ENCODE measurements at regions not wholly inside any gene's neighbourhood (a gene's known extent, or its start where the extent isn't known, plus 50 kb on each side); places are given as distances from the start of the nearest gene placed in this dataset.

DNA sequence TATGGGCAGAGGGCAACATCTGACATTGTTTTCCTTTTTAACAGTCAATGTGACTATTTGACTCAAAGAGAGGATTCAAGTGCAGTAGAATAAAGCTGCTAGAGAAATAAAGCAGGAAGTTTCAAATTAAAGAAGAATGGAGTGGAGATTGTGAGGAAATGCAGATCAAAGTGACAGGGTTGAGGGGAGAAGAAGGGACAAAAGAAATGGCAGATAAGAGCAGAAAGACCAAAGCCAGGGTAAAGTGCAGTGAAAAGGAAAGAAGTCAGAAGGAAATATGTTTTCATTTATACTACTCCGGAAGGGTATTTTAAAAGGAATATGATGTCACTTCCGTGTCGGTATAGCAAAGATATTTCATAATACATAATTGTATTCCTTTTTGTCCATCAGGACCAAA lies 297.5 kb upstream of the CRIM1 start:
- H3K4me1 ChIP-seq (ENCODE audit: control insufficient read depth, insufficient read depth, low read length): no peaks in the 10 kb centered on the region
- ATAC-seq: no peak
- H3K9me3 ChIP-seq (ENCODE audit: control insufficient read depth, low read length): no peaks in the 10 kb centered on the region
- no peak for DNase-seq
- H3K4me3 ChIP-seq (ENCODE audit: low read length): no peak overlapping the region
- no peak overlapping the region for H3K27ac ChIP-seq (ENCODE audit: low read length)
- 54% methylated on average over 3 of the region's 3 CpGs for WGBS
- no peaks in the 10 kb centered on the region for H3K27me3 ChIP-seq (ENCODE audit: control insufficient read depth, insufficient read depth)
- intact Hi-C loops (cut with DNase I): no loop called here

- Histone ChIP-seq H3K4me3 (ENCODE audit: low read length) (no peak overlapping the region), H3K4me1 (ENCODE audit: control insufficient read depth, insufficient read depth, low read length) (no peaks in the 10 kb centered on the region), H3K27ac (ENCODE audit: low read length) (no peak overlapping the region), H3K9me3 (ENCODE audit: control insufficient read depth, low read length) (no peaks in the 10 kb centered on the region), H3K27me3 (ENCODE audit: control insufficient read depth, insufficient read depth) (no peaks in the 10 kb centered on the region)
- intact Hi-C loops (cut with DNase I): no loop called here
- no peak for DNase-seq
- ATAC-seq: no peak
- 75% methylated on average over 1 of the region's 1 CpG for WGBS
Measured at GRCh38 chr2:36052819-36053218, 302.8 kb upstream of the CRIM1 start.

DNA sequence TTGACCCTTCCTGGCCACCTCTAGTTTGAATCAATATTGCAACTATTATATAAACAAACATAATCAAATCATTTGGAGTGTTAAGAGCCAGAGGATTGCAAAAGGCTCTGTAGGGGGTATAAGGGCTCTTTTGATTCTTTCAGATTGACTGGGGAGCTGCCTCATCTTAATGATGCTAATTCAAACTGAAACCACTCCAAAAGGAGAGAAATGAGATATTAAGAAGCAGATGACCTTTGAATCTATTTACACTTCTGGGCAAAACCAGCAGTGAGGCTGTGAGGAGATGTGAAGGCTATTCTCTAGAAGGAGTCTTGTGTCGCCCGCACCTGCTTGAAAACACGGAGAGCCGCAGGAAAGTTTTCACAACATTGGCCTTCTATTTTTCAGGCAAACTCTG lies 311.2 kb upstream of the CRIM1 start:
- H3K9me3 ChIP-seq (ENCODE audit: control insufficient read depth, low read length): no peaks in the 10 kb centered on the region
- no peaks in the 10 kb centered on the region for H3K27me3 ChIP-seq (ENCODE audit: control insufficient read depth, insufficient read depth)
- DNase-seq (no peak), ATAC-seq (no peak)
- WGBS: 95% methylated on average over 4 of the region's 4 CpGs
- no peak overlapping the region for H3K27ac ChIP-seq (ENCODE audit: low read length)
- intact Hi-C loops (cut with DNase I): no loop called here
- no peaks in the 10 kb centered on the region for H3K4me1 ChIP-seq (ENCODE audit: control insufficient read depth, insufficient read depth, low read length)
- no peak overlapping the region for H3K4me3 ChIP-seq (ENCODE audit: low read length)

DNA sequence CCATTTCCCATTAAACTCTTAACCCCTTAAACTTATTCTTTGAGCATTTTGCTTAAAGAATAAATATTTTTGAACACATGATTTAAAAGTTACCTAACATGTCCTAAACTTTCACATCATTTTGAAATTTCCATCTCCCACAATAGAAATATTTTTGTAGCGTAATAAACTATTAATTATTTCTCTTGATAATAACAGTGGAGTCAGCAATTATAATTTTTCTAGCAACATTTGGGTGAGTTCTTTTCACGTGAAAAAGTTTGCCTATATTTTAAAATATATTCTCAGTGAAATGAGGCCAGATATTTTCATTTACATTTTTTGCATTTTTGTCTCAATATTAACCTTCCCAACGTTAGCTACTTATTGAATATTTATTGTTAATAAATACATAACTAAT lies 320.4 kb upstream of the CRIM1 start:
- 76% methylated on average over 3 of the region's 3 CpGs for WGBS
- Histone ChIP-seq H3K4me3 (ENCODE audit: low read length) (no peak overlapping the region), H3K4me1 (ENCODE audit: control insufficient read depth, insufficient read depth, low read length) (no peaks in the 10 kb centered on the region), H3K27ac (ENCODE audit: low read length) (no peak overlapping the region), H3K9me3 (ENCODE audit: control insufficient read depth, low read length) (no peaks in the 10 kb centered on the region), H3K27me3 (ENCODE audit: control insufficient read depth, insufficient read depth) (no peaks in the 10 kb centered on the region)
- ATAC-seq (no peak), DNase-seq (no peak)
- intact Hi-C loops (cut with DNase I): no loop called here

DNA sequence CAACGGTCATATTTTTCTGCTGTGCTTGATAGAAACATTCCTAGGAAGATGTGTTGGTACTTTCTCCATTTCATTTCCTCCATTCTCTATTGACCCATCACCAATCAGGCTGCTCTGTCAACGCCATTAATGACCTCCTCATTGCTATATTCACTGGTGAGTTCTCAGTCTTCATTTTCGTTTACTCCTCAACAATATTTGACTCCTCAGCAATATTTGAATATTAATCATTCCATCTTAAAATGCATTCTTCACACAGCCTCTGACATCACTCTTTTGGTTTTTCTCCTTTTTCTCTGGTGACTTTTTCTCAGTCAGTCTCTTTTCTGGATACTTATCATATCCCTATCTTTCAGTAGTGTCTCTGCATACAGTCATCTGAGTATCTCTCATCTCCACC lies 323.5 kb upstream of the CRIM1 start:
- 67% methylated on average over 3 of the region's 3 CpGs for WGBS
- Histone ChIP-seq H3K4me3 (ENCODE audit: low read length) (no peak overlapping the region), H3K27ac (ENCODE audit: low read length) (no peak overlapping the region), H3K27me3 (ENCODE audit: control insufficient read depth, insufficient read depth) (no peaks in the 10 kb centered on the region), H3K9me3 (ENCODE audit: control insufficient read depth, low read length) (no peaks in the 10 kb centered on the region), H3K4me1 (ENCODE audit: control insufficient read depth, insufficient read depth, low read length) (no peaks in the 10 kb centered on the region)
- ATAC-seq (no peak), DNase-seq (no peak)
- intact Hi-C loops (cut with DNase I): no loop called here

GRCh38 chr2:36031471-36031870 lies 324.1 kb upstream of the CRIM1 start:
- no peak overlapping the region for H3K4me3 ChIP-seq (ENCODE audit: low read length)
- H3K27me3 ChIP-seq (ENCODE audit: control insufficient read depth, insufficient read depth): no peaks in the 10 kb centered on the region
- ATAC-seq (no peak), DNase-seq (no peak)
- WGBS: 57% methylated on average over 1 of the region's 1 CpG
- H3K9me3 ChIP-seq (ENCODE audit: control insufficient read depth, low read length): no peaks in the 10 kb centered on the region
- intact Hi-C loops (cut with DNase I): no loop called here
- no peak overlapping the region for H3K27ac ChIP-seq (ENCODE audit: low read length)
- no peaks in the 10 kb centered on the region for H3K4me1 ChIP-seq (ENCODE audit: control insufficient read depth, insufficient read depth, low read length)

- H3K4me3 ChIP-seq (ENCODE audit: low read length): no peak overlapping the region
- no peaks in the 10 kb centered on the region for H3K9me3 ChIP-seq (ENCODE audit: control insufficient read depth, low read length)
- ATAC-seq (no peak), DNase-seq (no peak)
- H3K27ac ChIP-seq (ENCODE audit: low read length): no peak overlapping the region
- no peaks in the 10 kb centered on the region for H3K4me1 ChIP-seq (ENCODE audit: control insufficient read depth, insufficient read depth, low read length)
- intact Hi-C loops (cut with DNase I): no loop called here
- no peaks in the 10 kb centered on the region for H3K27me3 ChIP-seq (ENCODE audit: control insufficient read depth, insufficient read depth)
- 61% methylated on average over 2 of the region's 2 CpGs for WGBS
Measured at GRCh38 chr2:36027616-36028015, 328.0 kb upstream of the CRIM1 start.

- H3K27me3 ChIP-seq (ENCODE audit: control insufficient read depth, insufficient read depth): no peaks in the 10 kb centered on the region
- no peak overlapping the region for H3K27ac ChIP-seq (ENCODE audit: low read length)
- H3K4me1 ChIP-seq (ENCODE audit: control insufficient read depth, insufficient read depth, low read length): no peaks in the 10 kb centered on the region
- DNase-seq (no peak), ATAC-seq (no peak)
- no peaks in the 10 kb centered on the region for H3K9me3 ChIP-seq (ENCODE audit: control insufficient read depth, low read length)
- no peak overlapping the region for H3K4me3 ChIP-seq (ENCODE audit: low read length)
- 40% methylated on average over 1 of the region's 1 CpG for WGBS
- intact Hi-C loops (cut with DNase I): no loop called here
Measured at GRCh38 chr2:36013064-36013463, 342.5 kb upstream of the CRIM1 start.

DNA sequence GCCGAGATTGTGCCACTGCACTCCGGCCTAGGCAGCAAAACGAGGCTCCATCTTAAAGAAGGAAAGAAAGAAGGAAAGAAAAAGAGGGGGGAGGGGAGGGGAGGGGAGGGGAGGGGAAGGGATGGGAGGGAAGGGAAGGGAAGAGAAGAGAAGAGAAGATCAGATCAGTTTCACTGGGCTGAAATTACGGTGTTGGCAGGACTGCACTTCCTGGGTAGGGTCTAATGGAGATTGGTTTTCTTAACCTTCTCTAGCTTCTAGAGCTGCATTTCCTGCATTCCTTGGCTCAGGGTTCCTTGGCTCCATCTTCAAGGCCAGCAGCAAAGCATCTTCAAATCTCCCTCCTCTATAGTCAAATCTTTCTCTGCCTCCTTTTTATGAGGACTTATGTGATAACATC lies 349.1 kb upstream of the CRIM1 start:
- H3K4me3 ChIP-seq (ENCODE audit: low read length): no peak overlapping the region
- H3K4me1 ChIP-seq (ENCODE audit: control insufficient read depth, insufficient read depth, low read length): no peaks in the 10 kb centered on the region
- H3K27ac ChIP-seq (ENCODE audit: low read length): no peak overlapping the region
- no peaks in the 10 kb centered on the region for H3K27me3 ChIP-seq (ENCODE audit: control insufficient read depth, insufficient read depth)
- 83% methylated on average over 4 of the region's 4 CpGs for WGBS
- intact Hi-C loops (cut with DNase I): no loop called here
- ATAC-seq (no peak), DNase-seq (no peak)
- no peaks in the 10 kb centered on the region for H3K9me3 ChIP-seq (ENCODE audit: control insufficient read depth, low read length)

- Histone ChIP-seq H3K27me3 (ENCODE audit: control insufficient read depth, insufficient read depth) (no peaks in the 10 kb centered on the region), H3K4me3 (ENCODE audit: low read length) (no peak overlapping the region), H3K9me3 (ENCODE audit: control insufficient read depth, low read length) (no peaks in the 10 kb centered on the region), H3K27ac (ENCODE audit: low read length) (no peak overlapping the region), H3K4me1 (ENCODE audit: control insufficient read depth, insufficient read depth, low read length) (no peaks in the 10 kb centered on the region)
- 59% methylated on average over 1 of the region's 1 CpG for WGBS
- no peak for ATAC-seq
- no peak for DNase-seq
- intact Hi-C loops (cut with DNase I): no loop called here
Measured at GRCh38 chr2:36002941-36003340, 352.6 kb upstream of the CRIM1 start.

GRCh38 chr2:35997488-35997887 lies 358.1 kb upstream of the CRIM1 start:
- DNase-seq: no peak

DNA sequence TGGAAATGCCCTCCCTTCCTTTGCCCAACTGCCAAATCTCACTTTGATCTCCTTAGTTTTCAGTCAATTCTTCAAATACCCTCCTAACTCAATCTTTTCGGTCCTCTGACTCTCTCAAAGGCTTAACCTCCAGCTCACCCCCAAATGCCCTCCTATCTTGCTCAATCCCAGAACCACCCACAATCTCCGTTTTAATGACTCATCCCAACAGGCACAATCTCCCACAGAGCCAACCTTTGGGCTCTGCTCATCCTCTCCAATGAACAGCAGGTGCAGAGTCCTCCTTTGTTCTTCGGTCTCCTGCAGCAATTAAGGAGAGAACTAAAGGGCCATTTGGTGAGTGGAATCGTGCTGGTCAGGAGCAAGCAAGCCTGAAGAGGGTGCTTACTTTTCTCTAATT lies 366.1 kb upstream of the CRIM1 start:
- WGBS: 77% methylated on average over 4 of the region's 4 CpGs
- ATAC-seq (no peak), DNase-seq (no peak)
- Histone ChIP-seq H3K4me3 (ENCODE audit: low read length) (no peak overlapping the region), H3K4me1 (ENCODE audit: control insufficient read depth, insufficient read depth, low read length) (no peaks in the 10 kb centered on the region), H3K27me3 (ENCODE audit: control insufficient read depth, insufficient read depth) (no peaks in the 10 kb centered on the region), H3K27ac (ENCODE audit: low read length) (no peak overlapping the region), H3K9me3 (ENCODE audit: control insufficient read depth, low read length) (no peaks in the 10 kb centered on the region)
- intact Hi-C loops (cut with DNase I): no loop called here

More at GRCh38 chr2:35997488-35997887, 358.1 kb upstream of the CRIM1 start:
- Histone ChIP-seq H3K27me3 (ENCODE audit: control insufficient read depth, insufficient read depth) (no peaks in the 10 kb centered on the region), H3K27ac (ENCODE audit: low read length) (no peak overlapping the region), H3K4me3 (ENCODE audit: low read length) (no peak overlapping the region), H3K9me3 (ENCODE audit: control insufficient read depth, low read length) (no peaks in the 10 kb centered on the region), H3K4me1 (ENCODE audit: control insufficient read depth, insufficient read depth, low read length) (no peaks in the 10 kb centered on the region)
- ATAC-seq: no peak
- intact Hi-C loops (cut with DNase I): no loop called here
- 92% methylated on average over 2 of the region's 2 CpGs for WGBS

Measured in right cardiac atrium (tissue), 5 donors.